Fibroblast of the aortic adventitia (primary cell): ENCODE measurements at regions not wholly inside any gene's neighbourhood (a gene's known extent, or its start where the extent isn't known, plus 50 kb on each side); places are given as distances from the start of the nearest gene placed in this dataset.

ENCODE experiments used
- DNase-seq: peaks from one replicate; pipeline ENCODE4 v3.0.0-alpha.2; 2010; ENCODE audit warnings: low read depth
- H3K4me3 ChIP-seq: 2 replicates; pipeline ENCODE4 v1.5.1; 2011; ENCODE audit warnings: low read depth, mild to moderate bottlenecking, control low read depth, low read length, moderate library complexity
- CTCF ChIP-seq: IDR thresholded peaks from 2 replicates; pipeline ENCODE4 v1.5.1; 2011; ENCODE audit warnings: mild to moderate bottlenecking, low read length, control low read depth, inconsistent platforms; ENCODE audit not compliant: insufficient read depth

GRCh38 chr2:107215401-107216350 is 329.7 kb upstream of the ST6GAL2 start:
- DNase-seq = no peak
- H3K4me3 ChIP-seq = no peak overlapping the region
- no peak for TF ChIP-seq CTCF

- H3K4me3 ChIP-seq = no peak overlapping the region
- DNase-seq = no peak
- TF ChIP-seq CTCF = no peak
Measured at GRCh38 chr2:107218208-107218607, 332.2 kb upstream of the ST6GAL2 start.

- H3K4me3 ChIP-seq = no peak overlapping the region
- no peak for DNase-seq
- TF ChIP-seq CTCF = no peak
Measured at GRCh38 chr2:107222466-107222865, 336.5 kb upstream of the ST6GAL2 start.

GRCh38 chr2:107235491-107236254 is 349.7 kb upstream of the ST6GAL2 start:
- no peak for DNase-seq
- no peak overlapping the region for H3K4me3 ChIP-seq
- no peak for TF ChIP-seq CTCF

GRCh38 chr2:107242811-107243210 is 356.8 kb upstream of the ST6GAL2 start:
- DNase-seq = no peak
- no peak for TF ChIP-seq CTCF
- H3K4me3 ChIP-seq = no peak overlapping the region

GRCh38 chr2:107248932-107249331 is 363.0 kb upstream of the ST6GAL2 start:
- TF ChIP-seq CTCF = no peak
- DNase-seq = no peak
- no peak overlapping the region for H3K4me3 ChIP-seq
